ENCODE measurements at regions not wholly inside any gene's neighbourhood (a gene's known extent, or its start where the extent isn't known, plus 50 kb on each side); places are given as distances from the start of the nearest gene placed in this dataset.

DNA sequence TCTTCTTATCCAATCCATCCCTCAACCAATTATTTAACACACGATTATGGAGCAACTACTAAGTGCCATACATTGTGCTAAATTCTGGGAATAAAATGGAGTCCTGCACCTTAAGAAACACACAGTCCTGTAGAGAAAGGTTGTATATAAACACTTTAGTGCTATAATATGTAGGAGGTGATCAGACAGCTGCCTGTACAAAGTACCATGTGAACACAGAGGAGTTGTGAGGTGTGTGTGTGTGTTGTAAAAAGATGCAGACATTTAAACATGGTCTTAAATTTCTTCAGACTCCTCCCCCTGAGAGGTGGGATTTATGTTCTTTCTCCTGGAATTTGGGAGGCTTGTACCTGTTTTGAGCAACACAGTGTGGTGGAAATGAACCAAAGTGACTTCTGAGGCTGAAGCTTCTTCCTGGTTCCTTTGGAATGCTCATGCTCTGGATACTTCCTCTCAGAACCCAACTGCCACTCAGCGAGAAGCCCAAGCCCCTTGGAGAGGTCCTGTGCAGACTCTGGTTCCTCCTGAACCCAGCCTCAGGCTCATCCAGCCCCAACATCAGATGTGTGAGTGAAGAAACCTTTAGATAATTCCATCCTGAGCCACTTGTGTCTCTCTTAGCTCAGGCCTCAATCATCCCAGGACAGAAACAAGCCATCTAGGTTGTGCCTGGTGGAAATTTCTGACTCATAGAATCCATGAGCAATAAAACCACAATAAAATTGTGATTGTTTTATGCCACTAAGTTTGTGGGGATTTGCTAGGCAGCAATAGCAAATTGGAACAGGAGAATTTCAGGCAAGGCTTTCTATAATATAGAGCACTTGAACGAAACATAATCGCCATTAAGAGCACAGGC is 161.2 kb upstream of the FAM3C start:
- TF ChIP-seq, protein P1, sequence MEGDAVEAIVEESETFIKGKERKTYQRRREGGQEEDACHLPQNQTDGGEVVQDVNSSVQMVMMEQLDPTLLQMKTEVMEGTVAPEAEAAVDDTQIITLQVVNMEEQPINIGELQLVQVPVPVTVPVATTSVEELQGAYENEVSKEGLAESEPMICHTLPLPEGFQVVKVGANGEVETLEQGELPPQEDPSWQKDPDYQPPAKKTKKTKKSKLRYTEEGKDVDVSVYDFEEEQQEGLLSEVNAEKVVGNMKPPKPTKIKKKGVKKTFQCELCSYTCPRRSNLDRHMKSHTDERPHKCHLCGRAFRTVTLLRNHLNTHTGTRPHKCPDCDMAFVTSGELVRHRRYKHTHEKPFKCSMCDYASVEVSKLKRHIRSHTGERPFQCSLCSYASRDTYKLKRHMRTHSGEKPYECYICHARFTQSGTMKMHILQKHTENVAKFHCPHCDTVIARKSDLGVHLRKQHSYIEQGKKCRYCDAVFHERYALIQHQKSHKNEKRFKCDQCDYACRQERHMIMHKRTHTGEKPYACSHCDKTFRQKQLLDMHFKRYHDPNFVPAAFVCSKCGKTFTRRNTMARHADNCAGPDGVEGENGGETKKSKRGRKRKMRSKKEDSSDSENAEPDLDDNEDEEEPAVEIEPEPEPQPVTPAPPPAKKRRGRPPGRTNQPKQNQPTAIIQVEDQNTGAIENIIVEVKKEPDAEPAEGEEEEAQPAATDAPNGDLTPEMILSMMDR (IDR thresholded peaks at IDR 0.05): no peak
- no peak for TF ChIP-seq POLR2AphosphoS5 (IDR thresholded peaks at IDR 0.05)

All from breast epithelium (tissue), 3 donors.